ENCODE measurements at regions not wholly inside any gene's neighbourhood (a gene's known extent, or its start where the extent isn't known, plus 50 kb on each side); places are given as distances from the start of the nearest gene placed in this dataset.

- no peak overlapping the region for H4K8ac ChIP-seq (ENCODE audit: extremely low read depth, insufficient read depth, low read length)
- H3K23ac ChIP-seq (ENCODE audit: insufficient read length): no peak overlapping the region
- H3K4ac ChIP-seq (replicated peaks; ENCODE audit: insufficient read length, low read depth, low read length): no peak overlapping the region
- FAIRE-seq (no peak), DNase-seq (ENCODE audit: low read depth in 1 of 2, low spot score in 2 of 2) (no peak)
- no peak overlapping the region for H2BK20ac ChIP-seq (ENCODE audit: low read length)
- ChIA-PET POLR2A (ENCODE audit: partially characterized antibody) (no interaction called here), CTCF (ENCODE audit: partially characterized antibody) (no interaction called here)
- no peaks in the 10 kb centered on the region for H4K20me1 ChIP-seq (replicated peaks in 1 of 2; ENCODE audit: control insufficient read depth in 1 of 2, insufficient read depth in 2 of 2, low read length in 2 of 2)
- no peak overlapping the region for H3K27ac ChIP-seq (ENCODE audit: low read depth, low read length)
- no peak overlapping the region for H2BK15ac ChIP-seq (ENCODE audit: low read length)
- no peak overlapping the region for H3K4me3 ChIP-seq (ENCODE audit: extremely low read depth in 1 of 4, insufficient read depth in 2 of 4, low read depth in 3 of 4, low read length in 4 of 4)
- no peaks in the 10 kb centered on the region for H3K27me3 ChIP-seq (replicated peaks in 1 of 4; ENCODE audit: control insufficient read depth in 3 of 4, extremely low read depth in 1 of 4, insufficient read depth in 3 of 4, low read length in 3 of 4)
- H3K23me2 ChIP-seq (ENCODE audit: low read depth, low read length): no peaks in the 10 kb centered on the region
- no peak overlapping the region for H4K91ac ChIP-seq (replicated peaks; ENCODE audit: insufficient read length, low read length)
- H4K5ac ChIP-seq (ENCODE audit: insufficient read length, low read depth, low read length): no peak overlapping the region
- 88% methylated on average over 2 of the region's 2 CpGs; no CpG with 5 or more reads in 1 of the 2 experiments for WGBS, 2 experiments (ENCODE audit: extremely low coverage in 1 of 2, insufficient coverage in 1 of 2, insufficient read length in 1 of 2, insufficient replicate concordance in 2 of 2, low coverage in 1 of 2, low lambda C conversion rate in 2 of 2, missing lambda C conversion rate in 1 of 2)
- H3K4me1 ChIP-seq (replicated peaks in 1 of 4; ENCODE audit: control insufficient read depth in 3 of 4, insufficient read depth in 4 of 4, low read length in 3 of 4): no peaks in the 10 kb centered on the region
- H3K36me3 ChIP-seq (ENCODE audit: control insufficient read depth in 2 of 4, insufficient read depth in 4 of 4, low read length in 3 of 4): peaks cover 0 to 2% (median 0%) of the 10 kb centered on the region in 4 experiments; a peak in 1 of 8 replicates
- H3K79me2 ChIP-seq (ENCODE audit: control insufficient read depth in 1 of 2, insufficient read depth in 2 of 2, low read length in 2 of 2): no peaks in the 10 kb centered on the region
- H3K9me3 ChIP-seq (ENCODE audit: insufficient read depth in 2 of 2, low read depth in 1 of 2, low read length in 1 of 2): peaks cover 0 to 10% of the 10 kb centered on the region in 2 experiments; a peak in 2 of 4 replicates
- no peak overlapping the region for H3K18ac ChIP-seq (ENCODE audit: extremely low read depth, low read length)
- no peak overlapping the region for H3K14ac ChIP-seq (ENCODE audit: insufficient read length)
- H2AFZ ChIP-seq (ENCODE audit: low read length): no peak overlapping the region
- H3K56ac ChIP-seq (replicated peaks; ENCODE audit: insufficient read length, low read depth, low read length): no peak overlapping the region
- peak overlapping the region; percentile 87; the same call in 1 of the 2 replicates for H2BK12ac ChIP-seq (ENCODE audit: low read depth, low read length)
- H3K4me2 ChIP-seq (ENCODE audit: insufficient read depth in 1 of 2, low read depth in 2 of 2, low read length in 2 of 2): no peak overlapping the region
- H2AK5ac ChIP-seq (ENCODE audit: low read depth, low read length): no peak overlapping the region
- no peaks in the 10 kb centered on the region for H3K79me1 ChIP-seq (ENCODE audit: low read depth, low read length)
- H2BK5ac ChIP-seq (ENCODE audit: low read depth, low read length): no peak overlapping the region
- H2BK120ac ChIP-seq (replicated peaks; ENCODE audit: low read depth, low read length): no peak overlapping the region
- no peak overlapping the region for H3K9ac ChIP-seq (replicated peaks in 1 of 4; ENCODE audit: extremely low read depth in 1 of 4, low read depth in 3 of 4, low read length in 3 of 4)
- TF ChIP-seq SRF (IDR thresholded peaks at IDR 0.05; ENCODE audit: low read depth, low read length): no peak
Observed at GRCh38 chr9:42378418-42378815, 195.0 kb downstream of the SPATA31A6 start.
